Esophagus (tissue), 2 donors: ENCODE measurements at regions not wholly inside any gene's neighbourhood (a gene's known extent, or its start where the extent isn't known, plus 50 kb on each side); places are given as distances from the start of the nearest gene placed in this dataset.
"Not testable (repeated sequence)": the region's sequence is repeated elsewhere in the genome, so short reads cannot be mapped to it uniquely, and the experiment has no call there.

Source experiments
- H3K27ac ChIP-seq, 2 donors: one replicate each; pipeline ENCODE4 v1.5.1; 2013; ENCODE audit warnings: low read depth in 2 of 2, mild to moderate bottlenecking in 2 of 2, inconsistent platforms in 1 of 2, low read length in 1 of 2, moderate library complexity in 1 of 2
- H3K27me3 ChIP-seq, 2 donors: one replicate each; pipeline ENCODE4 v1.6.1; 2013; ENCODE audit warnings: low read length in 2 of 2, control low read depth in 1 of 2, mild to moderate bottlenecking in 1 of 2; ENCODE audit not compliant: insufficient read depth in 2 of 2, control insufficient read depth in 1 of 2
- H3K36me3 ChIP-seq, 2 donors: one replicate each; pipeline ENCODE4 v1.6.1; 2013; ENCODE audit warnings: low read length in 1 of 2; ENCODE audit not compliant: control insufficient read depth in 2 of 2, insufficient read depth in 2 of 2
- H3K4me1 ChIP-seq, 2 donors: one replicate each; pipeline ENCODE4 v1.6.1; 2013; ENCODE audit warnings: low read length in 1 of 2; ENCODE audit not compliant: control insufficient read depth in 2 of 2, insufficient read depth in 2 of 2
- H3K4me3 ChIP-seq, 2 donors: one replicate each; pipeline ENCODE4 v1.5.1; 2013; ENCODE audit warnings: low read length in 2 of 2, mild to moderate bottlenecking in 2 of 2, low read depth in 1 of 2, moderate library complexity in 1 of 2
- H3K9me3 ChIP-seq, 2 donors: one replicate each; pipeline ENCODE4 v1.6.1; 2013; ENCODE audit warnings: mild to moderate bottlenecking in 2 of 2, low read depth in 1 of 2, low read length in 1 of 2, moderate library complexity in 1 of 2; ENCODE audit not compliant: control insufficient read depth in 2 of 2, insufficient read depth in 1 of 2
- WGBS, 2 donors: extraction: QIAGEN DNeasy Blood & Tissue Kit; methylation state at CpG; one replicate each; pipeline ENCODE4 v1.1.7; 2013; 5-methylcytosine and 5-hydroxymethylcytosine counted together
- donor health status: healthy with polysubstance abuse.
- donor health status: Bipolar disorder and iron deficiency.

GRCh38 chr20:56722042-56722441 is 92.9 kb downstream of the TFAP2C start:
- no peaks in the 10 kb centered on the region for H3K9me3 ChIP-seq
- H3K27me3 ChIP-seq, result no peaks in the 10 kb centered on the region
- no peak overlapping the region for H3K4me3 ChIP-seq
- H3K4me1 ChIP-seq, result no peaks in the 10 kb centered on the region
- H3K36me3 ChIP-seq, result no peaks in the 10 kb centered on the region
- H3K27ac ChIP-seq, result no peak overlapping the region
- 31 to 36% methylated on average over 10 of the region's 10 CpGs for WGBS, 2 donors

- WGBS, 2 donors, result 91 to 94% methylated on average over 6 of the region's 6 CpGs
- Histone ChIP-seq H3K36me3 (no peaks in the 10 kb centered on the region), H3K27ac (no peak overlapping the region), H3K4me1 (no peaks in the 10 kb centered on the region), H3K4me3 (no peak overlapping the region), H3K27me3 (no peaks in the 10 kb centered on the region), H3K9me3 (no peaks in the 10 kb centered on the region)
These were observed 94.2 kb downstream of the TFAP2C start for GRCh38 chr20:56723331-56723730.

GRCh38 chr20:56724241-56724757 is 95.2 kb downstream of the TFAP2C start:
- H3K27ac ChIP-seq, result no peak overlapping the region
- H3K4me3 ChIP-seq, result no peak overlapping the region
- no peaks in the 10 kb centered on the region for H3K9me3 ChIP-seq
- no peaks in the 10 kb centered on the region for H3K36me3 ChIP-seq
- 69 to 71% methylated on average over 5 of the region's 5 CpGs for WGBS, 2 donors
- H3K4me1 ChIP-seq, result no peaks in the 10 kb centered on the region
- H3K27me3 ChIP-seq, result no peaks in the 10 kb centered on the region

- H3K4me3 ChIP-seq, result no peak overlapping the region
- H3K27ac ChIP-seq, result no peak overlapping the region
- no peaks in the 10 kb centered on the region for H3K36me3 ChIP-seq
- H3K9me3 ChIP-seq, result no peaks in the 10 kb centered on the region
- WGBS, 2 donors, result 86 to 90% methylated on average over 8 of the region's 8 CpGs
- H3K27me3 ChIP-seq, result no peaks in the 10 kb centered on the region
- peaks cover 0 to under 1% of the 10 kb centered on the region in 2 donors for H3K4me1 ChIP-seq
These were observed 100.9 kb downstream of the TFAP2C start for GRCh38 chr20:56730003-56730402.

- 70 to 76% methylated on average over 7 of the region's 7 CpGs for WGBS, 2 donors
- Histone ChIP-seq H3K4me3 (no peak overlapping the region), H3K36me3 (no peaks in the 10 kb centered on the region), H3K9me3 (no peaks in the 10 kb centered on the region), H3K27me3 (no peaks in the 10 kb centered on the region), H3K4me1 (peaks cover 0 to 4% of the 10 kb centered on the region in 2 donors), H3K27ac (no peak overlapping the region)
These were observed 101.9 kb downstream of the TFAP2C start for GRCh38 chr20:56730996-56731395.

GRCh38 chr20:56731476-56731875 is 102.4 kb downstream of the TFAP2C start:
- WGBS, 2 donors, result 79 to 86% methylated on average over 4 of the region's 4 CpGs
- H3K27ac ChIP-seq, result no peak overlapping the region
- H3K27me3 ChIP-seq, result no peaks in the 10 kb centered on the region
- H3K9me3 ChIP-seq, result no peaks in the 10 kb centered on the region
- H3K36me3 ChIP-seq, result no peaks in the 10 kb centered on the region
- no peak overlapping the region for H3K4me3 ChIP-seq
- peaks cover 0 to 4% of the 10 kb centered on the region in 2 donors for H3K4me1 ChIP-seq

- no peaks in the 10 kb centered on the region for H3K36me3 ChIP-seq
- peaks cover 0 to 4% of the 10 kb centered on the region in 2 donors for H3K4me1 ChIP-seq
- no peaks in the 10 kb centered on the region for H3K27me3 ChIP-seq
- H3K27ac ChIP-seq, result no peak overlapping the region
- H3K4me3 ChIP-seq, result no peak overlapping the region
- no peaks in the 10 kb centered on the region for H3K9me3 ChIP-seq
- WGBS, 2 donors, result 43 to 49% methylated on average over 6 of the region's 6 CpGs
These were observed 104.9 kb downstream of the TFAP2C start for GRCh38 chr20:56733967-56734366.

- Histone ChIP-seq H3K27me3 (no peaks in the 10 kb centered on the region), H3K27ac (no peak overlapping the region), H3K36me3 (no peaks in the 10 kb centered on the region), H3K4me3 (no peak overlapping the region), H3K4me1 (peaks cover 0 to 4% of the 10 kb centered on the region in 2 donors), H3K9me3 (no peaks in the 10 kb centered on the region)
- WGBS, 2 donors, result 32 to 47% methylated on average over 15 of the region's 15 CpGs
These were observed 106.1 kb downstream of the TFAP2C start for GRCh38 chr20:56735084-56735642.

GRCh38 chr20:56736285-56736857 is 107.3 kb downstream of the TFAP2C start:
- Histone ChIP-seq H3K9me3 (no peaks in the 10 kb centered on the region), H3K4me1 (peaks cover 0 to 4% of the 10 kb centered on the region in 2 donors), H3K4me3 (no peak overlapping the region), H3K27ac (no peak overlapping the region), H3K36me3 (no peaks in the 10 kb centered on the region), H3K27me3 (no peaks in the 10 kb centered on the region)
- WGBS, 2 donors, result 31 to 49% methylated on average over 10 of the region's 10 CpGs

GRCh38 chr20:56744325-56744821 is 115.3 kb downstream of the TFAP2C start:
- H3K36me3 ChIP-seq, H3K9me3 ChIP-seq, H3K27ac ChIP-seq, H3K27me3 ChIP-seq, H3K4me3 ChIP-seq, H3K4me1 ChIP-seq: not testable (repeated sequence)
- WGBS, 2 donors, result 93 to 95% methylated on average over 4 of the region's 4 CpGs
